HCT116 (cell line): ENCODE measurements at regions not wholly inside any gene's neighbourhood (a gene's known extent, or its start where the extent isn't known, plus 50 kb on each side); places are given as distances from the start of the nearest gene placed in this dataset.

Source experiments
- ATAC-seq: fragments of 200-7000 bp; cut with Tn5 transposase; 2 replicates; pipeline ENCODE4 v1.9.1; 2020; ENCODE audit warnings: mild to moderate bottlenecking, moderate library complexity
- BruUV-seq: library from RNA; stranded (reverse); fragments of 400-500 nt; replicated peaks from 2 replicates; lab custom pipeline; 2021; lab: Mats Ljungman, UMichigan
- CTCF ChIA-PET: fragments of 300-600 bp; sonication (Branson Sonifier 250); formaldehyde crosslinking; loops from one replicate; lab custom pipeline; 2021; ENCODE audit warnings: antibody characterized with exemption; lab: Charles Lee
- POLR2A ChIA-PET: fragments of 300-600, 350-600 bp; sonication (Branson Sonifier 250); formaldehyde crosslinking; loops from one replicate; lab custom pipeline; 2021; ENCODE audit warnings: antibody characterized with exemption; lab: Charles Lee
- RAD21 ChIA-PET, 2 experiments: fragments of 300-600 bp; sonication (Branson Sonifier 250); formaldehyde crosslinking; loops; one replicate each; lab custom pipeline; 2023; ENCODE audit warnings: low total read pairs in 2 of 2; ENCODE audit not compliant: uncharacterized antibody in 2 of 2, unreplicated experiment in 2 of 2, low non-redundant PET in 1 of 2; lab: Charles Lee
- DNase-seq: peaks from one replicate; pipeline ENCODE4 v3.0.0-alpha.2; 2010; ENCODE audit warnings: low read depth, low spot score
- H2AFZ ChIP-seq: fragments of 200-600 bp; shearing (Covaris generic), sonication (generic); 2 replicates; pipeline ENCODE4 v1.6.1; 2017; ENCODE audit warnings: low read depth, mixed run types, mixed read lengths, antibody characterized with exemption, low read length; ENCODE audit not compliant: poor library complexity, severe bottlenecking
- H3K27ac ChIP-seq: 2 replicates; pipeline ENCODE4 v1.5.1; 2012; ENCODE audit warnings: low read depth, low read length
- H3K27me3 ChIP-seq: fragments of 200-600 bp; sonication (generic); 2 replicates; pipeline ENCODE4 v1.6.1; 2016; ENCODE audit warnings: mixed run types, low read length, mixed read lengths; ENCODE audit not compliant: insufficient read depth
- H3K36me3 ChIP-seq, 2 experiments: fragments of 200-500 bp in 1 of 2; fragments of 200-600 bp in 1 of 2; sonication (Bioruptor generic) in 1 of 2; sonication (generic) in 1 of 2; 2 replicates each; pipeline versions ENCODE4 v1.5.1 to v1.6.1; 2014 to 2016; ENCODE audit warnings: low read length in 2 of 2, inconsistent platforms in 1 of 2, mixed read lengths in 1 of 2, mixed run types in 1 of 2; ENCODE audit not compliant: insufficient read depth in 2 of 2, control insufficient read depth in 1 of 2
- H3K4me1 ChIP-seq, 2 experiments: fragments of 200-600 bp in 1 of 2; sonication (generic) in 1 of 2; 2 replicates each; pipeline versions ENCODE4 v1.5.1 to v1.6.1; 2012 to 2017; ENCODE audit warnings: low read length in 2 of 2, inconsistent platforms in 1 of 2, mild to moderate bottlenecking in 1 of 2, mixed read lengths in 1 of 2, mixed run types in 1 of 2, moderate library complexity in 1 of 2; ENCODE audit not compliant: insufficient read depth in 2 of 2, control insufficient read depth in 1 of 2
- H3K4me2 ChIP-seq: fragments of 200-600 bp; sonication (generic); 2 replicates; pipeline ENCODE4 v1.6.1; 2017; ENCODE audit warnings: mixed run types, low read length, mixed read lengths
- H3K4me3 ChIP-seq, 2 experiments: fragments of 200-600 bp in 1 of 2; sonication (generic) in 1 of 2; replicated peaks in 1 of 2; 2 replicates each; pipeline ENCODE4 v1.5.1; 2011 to 2016; ENCODE audit warnings: low read length in 2 of 2, control low read depth in 1 of 2, low read depth in 1 of 2, mild to moderate bottlenecking in 1 of 2, mixed read lengths in 1 of 2, mixed run types in 1 of 2
- H3K79me2 ChIP-seq: fragments of 200-600 bp; sonication (generic); 2 replicates; pipeline ENCODE4 v1.6.1; 2017; ENCODE audit warnings: mild to moderate bottlenecking, mixed run types, low read length, moderate library complexity, mixed read lengths; ENCODE audit not compliant: insufficient read depth
- H3K9ac ChIP-seq: fragments of 200-600 bp; sonication (generic); 2 replicates; pipeline ENCODE4 v1.6.1; 2016; ENCODE audit warnings: low read length, mixed read lengths
- H3K9me2 ChIP-seq: fragments of 200-600 bp; sonication (generic), shearing (Covaris generic); 2 replicates; pipeline ENCODE4 v1.6.1; 2017; ENCODE audit warnings: mixed run types, mild to moderate bottlenecking, moderate library complexity; ENCODE audit not compliant: insufficient read depth
- H3K9me3 ChIP-seq, 2 experiments: fragments of 200-500 bp in 1 of 2; fragments of 200-600 bp in 1 of 2; sonication (Bioruptor generic) in 1 of 2; sonication (generic) in 1 of 2; 2 replicates each; pipeline ENCODE4 v1.6.1; 2014 to 2017; ENCODE audit warnings: low read length in 2 of 2, mixed read lengths in 2 of 2, inconsistent platforms in 1 of 2, low read depth in 1 of 2, mild to moderate bottlenecking in 1 of 2, mixed run types in 1 of 2, moderate library complexity in 1 of 2; ENCODE audit not compliant: control insufficient read depth in 1 of 2, insufficient read depth in 1 of 2
- H4K20me1 ChIP-seq: fragments of 200-600 bp; sonication (generic), shearing (Covaris generic); 2 replicates; pipeline ENCODE4 v1.6.1; 2017; ENCODE audit warnings: mixed run types, mild to moderate bottlenecking, moderate library complexity; ENCODE audit not compliant: insufficient read depth
- ATF3 ChIP-seq: IDR thresholded peaks from 2 replicates; pipeline ENCODE4 v1.6.1; 2012
- CBX3 ChIP-seq: IDR thresholded peaks from 2 replicates; pipeline ENCODE4 v1.6.1; 2012; ENCODE audit warnings: low read depth
- CEBPB ChIP-seq: IDR thresholded peaks from 2 replicates; pipeline ENCODE4 v1.6.1; 2012; ENCODE audit warnings: low read depth
- EGR1 ChIP-seq: IDR thresholded peaks from 2 replicates; pipeline ENCODE4 v1.6.1; 2012; ENCODE audit warnings: low read depth
- ELF1 ChIP-seq: IDR thresholded peaks from 2 replicates; pipeline ENCODE4 v1.6.1; 2012; ENCODE audit warnings: low read depth, borderline replicate concordance
- EZH2 ChIP-seq: fragments of 200-600 bp; sonication (generic); IDR thresholded peaks from 2 replicates; pipeline ENCODE4 v1.6.1; 2017; ENCODE audit warnings: antibody characterized with exemption, mixed run types
- EZH2phosphoT487 ChIP-seq: fragments of 200-600 bp; IDR thresholded peaks from 2 replicates; pipeline ENCODE4 v1.6.1; 2018; ENCODE audit warnings: antibody characterized with exemption, borderline replicate concordance
- JUND ChIP-seq: IDR thresholded peaks from 2 replicates; pipeline ENCODE4 v1.6.1; 2012
- POLR2A ChIP-seq: IDR thresholded peaks from 2 replicates; pipeline ENCODE4 v1.7.0; 2011; ENCODE audit warnings: borderline replicate concordance; ENCODE audit not compliant: insufficient read depth, insufficient read length; ENCODE audit errors: extremely low read depth
- POLR2AphosphoS5 ChIP-seq: IDR thresholded peaks from 2 replicates; pipeline ENCODE4 v1.6.1; 2011; ENCODE audit warnings: mild to moderate bottlenecking, low read depth, low read length, moderate library complexity
- RAD21 ChIP-seq: IDR thresholded peaks from 2 replicates; pipeline ENCODE4 v1.6.1; 2012; ENCODE audit warnings: low read depth, mild to moderate bottlenecking
- SIN3A ChIP-seq: IDR thresholded peaks from 2 replicates; pipeline ENCODE4 v1.6.1; 2012; ENCODE audit warnings: low read depth
- SP1 ChIP-seq: IDR thresholded peaks from 2 replicates; pipeline ENCODE4 v1.6.1; 2012; ENCODE audit warnings: low read depth
- YY1 ChIP-seq: IDR thresholded peaks from 2 replicates; pipeline ENCODE4 v1.6.1; 2011; ENCODE audit warnings: low read length, low read depth, moderate library complexity, mild to moderate bottlenecking; ENCODE audit not compliant: insufficient replicate concordance; ENCODE audit errors: extremely low read depth
- ZBTB33 ChIP-seq: IDR thresholded peaks from 2 replicates; pipeline ENCODE4 v1.6.1; 2011; ENCODE audit warnings: mild to moderate bottlenecking, low read length, moderate library complexity; ENCODE audit not compliant: insufficient replicate concordance; ENCODE audit errors: extremely low read depth
- ZFX ChIP-seq: fragments of 450-650 bp; IDR thresholded peaks from 2 replicates; pipeline ENCODE4 v1.6.1; 2017
- intact Hi-C: fragments of 100-400 bp; cut with micrococcal nuclease; formaldehyde crosslinking; loops from 2 replicates; pipeline ENCODE4 v1.10.0; 2022

- Histone ChIP-seq H3K27me3 (no peaks in the 10 kb centered on the region), H3K4me3 (no peak overlapping the region), H3K9me2 (no peaks in the 10 kb centered on the region), H2AFZ (no peak overlapping the region), H3K9ac (no peak overlapping the region), H3K9me3 (no peaks in the 10 kb centered on the region), H3K36me3 (no peaks in the 10 kb centered on the region), H3K27ac (no peak overlapping the region), H3K4me2 (no peak overlapping the region), H3K4me1 (no peaks in the 10 kb centered on the region), H4K20me1 (no peaks in the 10 kb centered on the region), H3K79me2 (no peaks in the 10 kb centered on the region)
- RAD21 ChIA-PET: no interaction called here
- intact Hi-C loops: no loop called here
- no peak for DNase-seq
- ATAC-seq: no peak
- POLR2A ChIA-PET: no interaction called here
- BruUV-seq: no TSS peak
- TF ChIP-seq JUND (no peak), RAD21 (no peak), SP1 (no peak), POLR2A (no peak), POLR2AphosphoS5 (no peak), CEBPB (no peak), CBX3 (no peak), ATF3 (no peak), SIN3A (no peak), YY1 (no peak), EZH2 (no peak), ELF1 (no peak), ZFX (no peak), EZH2phosphoT487 (no peak), ZBTB33 (no peak), EGR1 (no peak)
- CTCF ChIA-PET: no interaction called here
Measured at GRCh38 chr3:117843356-117843755, 1133.8 kb downstream of the TUSC7 start.
